Kidney epithelial cell (primary cell): ENCODE measurements at regions not wholly inside any gene's neighbourhood (a gene's known extent, or its start where the extent isn't known, plus 50 kb on each side); places are given as distances from the start of the nearest gene placed in this dataset.

Source experiments
- DNase-seq: peaks from one replicate; pipeline ENCODE4 v3.0.0-alpha.2; 2010; ENCODE audit warnings: low read depth
- H3K27me3 ChIP-seq: 2 replicates; pipeline ENCODE4 v1.6.0; 2011; ENCODE audit warnings: low read length; ENCODE audit not compliant: control insufficient read depth, insufficient read depth
- H3K36me3 ChIP-seq: 2 replicates; pipeline ENCODE4 v1.5.1; 2011; ENCODE audit warnings: low read length; ENCODE audit not compliant: control insufficient read depth, insufficient read depth
- H3K4me3 ChIP-seq: 2 replicates; pipeline ENCODE4 v1.5.1; 2011; ENCODE audit warnings: low read depth, mild to moderate bottlenecking, control low read depth, low read length
- TF ChIP-seq, protein P1 (sequence below): IDR thresholded peaks from 2 replicates; pipeline ENCODE4 v1.5.1; 2011; ENCODE audit warnings: mild to moderate bottlenecking, moderate library complexity, low read length, control low read depth, inconsistent platforms; ENCODE audit not compliant: insufficient read depth, poor library complexity, severe bottlenecking

DNA sequence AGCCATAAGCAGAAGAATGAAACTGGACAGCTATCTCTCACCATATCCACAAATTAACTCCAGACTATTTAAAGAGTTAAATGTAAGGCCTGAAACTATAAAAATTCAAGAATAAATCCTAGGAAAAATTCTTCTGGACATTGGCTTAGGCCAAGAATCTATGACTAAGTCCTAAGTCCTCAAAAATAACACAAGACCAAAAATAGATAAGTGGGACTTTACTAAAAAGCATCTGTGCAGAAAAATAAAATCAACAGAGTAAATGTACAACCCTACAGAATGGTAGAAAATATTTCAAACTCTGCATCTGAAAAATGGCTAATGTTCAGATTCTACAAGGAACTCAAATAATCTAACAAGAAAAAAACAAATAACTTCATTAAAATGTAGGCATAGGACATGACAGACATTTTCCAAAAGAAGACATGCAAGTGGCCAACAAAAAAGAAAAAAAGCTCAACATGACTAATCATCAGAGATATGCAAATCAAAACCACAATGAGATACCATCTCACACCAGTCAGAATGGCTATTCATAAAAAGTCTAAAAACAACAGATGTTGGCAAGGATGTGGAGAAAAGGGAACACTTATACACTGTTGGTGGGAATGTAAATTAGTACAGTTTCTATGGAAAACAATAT is 61.0 kb upstream of the PPFIA2 start:
- Histone ChIP-seq H3K27me3 (no peaks in the 10 kb centered on the region), H3K36me3 (no peaks in the 10 kb centered on the region), H3K4me3 (no peak overlapping the region)
- no peak for DNase-seq
- TF ChIP-seq, protein P1, sequence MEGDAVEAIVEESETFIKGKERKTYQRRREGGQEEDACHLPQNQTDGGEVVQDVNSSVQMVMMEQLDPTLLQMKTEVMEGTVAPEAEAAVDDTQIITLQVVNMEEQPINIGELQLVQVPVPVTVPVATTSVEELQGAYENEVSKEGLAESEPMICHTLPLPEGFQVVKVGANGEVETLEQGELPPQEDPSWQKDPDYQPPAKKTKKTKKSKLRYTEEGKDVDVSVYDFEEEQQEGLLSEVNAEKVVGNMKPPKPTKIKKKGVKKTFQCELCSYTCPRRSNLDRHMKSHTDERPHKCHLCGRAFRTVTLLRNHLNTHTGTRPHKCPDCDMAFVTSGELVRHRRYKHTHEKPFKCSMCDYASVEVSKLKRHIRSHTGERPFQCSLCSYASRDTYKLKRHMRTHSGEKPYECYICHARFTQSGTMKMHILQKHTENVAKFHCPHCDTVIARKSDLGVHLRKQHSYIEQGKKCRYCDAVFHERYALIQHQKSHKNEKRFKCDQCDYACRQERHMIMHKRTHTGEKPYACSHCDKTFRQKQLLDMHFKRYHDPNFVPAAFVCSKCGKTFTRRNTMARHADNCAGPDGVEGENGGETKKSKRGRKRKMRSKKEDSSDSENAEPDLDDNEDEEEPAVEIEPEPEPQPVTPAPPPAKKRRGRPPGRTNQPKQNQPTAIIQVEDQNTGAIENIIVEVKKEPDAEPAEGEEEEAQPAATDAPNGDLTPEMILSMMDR = no peak

DNA sequence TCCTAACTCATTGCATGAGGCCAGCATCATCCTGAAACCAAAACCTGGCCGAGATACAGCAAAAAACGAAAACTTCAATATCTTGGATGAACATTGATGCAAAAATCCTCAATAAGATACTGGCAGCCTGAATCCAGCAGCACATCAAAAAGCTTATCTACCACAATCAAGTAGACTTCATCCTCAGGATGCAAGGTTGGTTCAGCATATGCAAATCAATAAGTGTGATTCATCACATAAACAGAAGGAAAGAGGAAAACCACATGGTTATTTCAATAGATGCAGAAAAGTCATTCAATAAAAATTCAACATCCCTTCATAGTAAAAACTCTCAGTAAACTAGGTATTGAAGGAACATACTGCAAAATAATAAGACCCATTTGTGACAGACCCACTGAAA is 56.5 kb upstream of the PPFIA2 start:
- TF ChIP-seq, protein P1 = no peak
- H3K27me3 ChIP-seq = no peaks in the 10 kb centered on the region
- no peak overlapping the region for H3K4me3 ChIP-seq
- H3K36me3 ChIP-seq = no peaks in the 10 kb centered on the region
- no peak for DNase-seq

DNA sequence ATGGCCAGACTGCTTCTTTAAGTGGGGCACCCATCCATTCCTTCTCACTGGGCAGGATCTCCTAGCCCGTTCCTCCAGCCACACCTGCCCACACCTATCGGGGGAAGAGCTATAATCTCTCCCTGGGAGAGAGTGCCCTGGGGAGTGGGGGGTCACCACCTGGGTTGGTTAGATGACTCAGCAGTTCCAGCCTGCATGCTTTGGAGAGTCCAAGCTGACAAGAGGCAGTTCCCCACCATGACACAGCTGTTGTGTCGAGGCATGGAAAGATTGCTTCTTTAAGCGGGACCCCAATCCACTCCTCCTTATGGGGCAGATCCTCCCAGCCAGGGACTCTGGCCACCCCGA is 52.6 kb upstream of the PPFIA2 start:
- TF ChIP-seq, protein P1 = no peak
- Histone ChIP-seq H3K4me3 (no peak overlapping the region), H3K36me3 (no peaks in the 10 kb centered on the region), H3K27me3 (no peaks in the 10 kb centered on the region)
- DNase-seq = no peak

DNA sequence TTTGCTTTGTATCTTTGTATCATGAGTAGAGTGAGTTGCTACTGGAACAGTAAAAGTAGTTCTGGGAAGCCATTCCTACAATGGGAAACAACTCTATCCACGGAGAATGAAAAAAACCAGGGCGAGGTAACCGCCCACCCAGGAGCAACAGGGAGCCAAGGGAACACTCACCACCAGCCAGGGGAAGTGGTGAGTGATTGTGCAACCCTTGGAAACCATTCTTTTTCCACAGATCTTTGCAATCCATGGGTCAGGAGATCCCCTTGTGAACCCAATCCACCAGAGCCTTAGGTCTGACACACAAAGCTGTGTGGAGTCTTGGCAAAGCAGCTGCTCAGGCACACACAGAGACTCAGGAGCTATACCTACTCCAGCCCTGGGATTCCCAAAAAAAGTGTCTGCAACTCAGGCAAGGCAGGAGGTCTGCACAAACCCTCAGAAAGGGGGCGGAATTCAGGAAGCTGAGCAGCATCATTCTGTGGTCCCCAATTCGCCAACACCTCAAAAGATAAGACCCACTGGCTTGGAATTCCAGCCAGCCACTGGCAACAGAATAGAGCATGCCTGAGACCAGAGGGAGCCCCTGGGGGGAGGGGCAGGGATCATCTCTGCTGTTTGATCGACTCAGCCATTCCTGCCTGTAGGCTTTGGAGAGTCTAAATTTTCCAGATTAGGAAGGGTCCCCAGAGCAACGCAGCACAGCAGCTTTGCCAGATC is 52.1 kb upstream of the PPFIA2 start:
- H3K36me3 ChIP-seq = no peaks in the 10 kb centered on the region
- no peak for DNase-seq
- no peaks in the 10 kb centered on the region for H3K27me3 ChIP-seq
- TF ChIP-seq, protein P1 = no peak
- H3K4me3 ChIP-seq = no peak overlapping the region

DNA sequence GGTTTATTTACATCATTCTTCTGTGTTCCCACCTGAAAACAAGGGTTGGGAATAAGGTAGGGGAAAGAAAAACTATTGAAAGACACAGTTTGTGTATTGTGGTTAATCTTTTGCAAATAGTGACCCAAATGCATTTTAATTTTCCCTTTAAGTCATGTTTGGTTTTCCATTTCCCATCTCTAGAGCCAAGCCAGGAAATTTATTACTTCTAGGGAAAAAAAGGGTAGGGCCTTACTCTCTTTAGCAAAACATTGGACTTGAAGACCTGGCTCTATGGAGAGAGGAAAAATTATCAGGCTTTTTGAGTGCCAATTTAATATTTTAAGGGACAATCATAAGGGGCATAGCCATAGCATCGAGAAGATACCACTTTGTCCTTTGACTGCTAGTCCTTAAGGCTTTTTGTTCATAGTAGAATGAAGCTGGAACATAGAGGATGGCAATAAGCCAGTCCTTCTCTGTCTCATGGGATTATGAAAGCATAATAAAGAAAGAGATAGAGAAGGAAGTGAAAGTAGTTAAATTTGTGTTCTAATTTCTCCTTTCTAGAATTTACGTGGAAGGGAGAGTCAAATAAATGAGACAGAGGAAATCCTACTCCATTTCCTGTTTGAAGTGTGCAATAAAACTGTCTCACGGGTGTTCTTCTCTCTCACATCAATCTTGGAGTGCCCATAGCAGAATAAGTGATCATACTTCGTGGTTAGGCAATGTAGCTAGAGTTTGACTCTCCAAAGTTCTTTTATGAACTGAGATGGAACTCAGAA is 50.9 kb upstream of the PPFIA2 start:
- H3K27me3 ChIP-seq = no peaks in the 10 kb centered on the region
- no peaks in the 10 kb centered on the region for H3K36me3 ChIP-seq
- TF ChIP-seq, protein P1 = no peak
- DNase-seq = no peak
- H3K4me3 ChIP-seq = no peak overlapping the region
